Epithelial cell of esophagus (primary cell): ENCODE measurements at regions not wholly inside any gene's neighbourhood (a gene's known extent, or its start where the extent isn't known, plus 50 kb on each side); places are given as distances from the start of the nearest gene placed in this dataset.

Experiments
- DNase-seq: peaks from one replicate; pipeline ENCODE4 v3.0.0; 2010; ENCODE audit warnings: low read depth
- H3K4me3 ChIP-seq: 2 replicates; pipeline ENCODE4 v1.5.1; 2011; ENCODE audit warnings: mild to moderate bottlenecking, low read length, control low read depth
- CTCF ChIP-seq: IDR thresholded peaks from 2 replicates; pipeline ENCODE4 v1.5.1; 2011; ENCODE audit warnings: low read depth, mild to moderate bottlenecking, low read length, control low read depth, inconsistent platforms; ENCODE audit not compliant: insufficient read depth; ENCODE audit errors: missing control alignments

- no peak for DNase-seq
- no peak overlapping the region for H3K4me3 ChIP-seq
- no peak for TF ChIP-seq CTCF
These were observed 688.6 kb upstream of the ADGRL4 start for GRCh38 chr1:79695138-79695537.

DNA sequence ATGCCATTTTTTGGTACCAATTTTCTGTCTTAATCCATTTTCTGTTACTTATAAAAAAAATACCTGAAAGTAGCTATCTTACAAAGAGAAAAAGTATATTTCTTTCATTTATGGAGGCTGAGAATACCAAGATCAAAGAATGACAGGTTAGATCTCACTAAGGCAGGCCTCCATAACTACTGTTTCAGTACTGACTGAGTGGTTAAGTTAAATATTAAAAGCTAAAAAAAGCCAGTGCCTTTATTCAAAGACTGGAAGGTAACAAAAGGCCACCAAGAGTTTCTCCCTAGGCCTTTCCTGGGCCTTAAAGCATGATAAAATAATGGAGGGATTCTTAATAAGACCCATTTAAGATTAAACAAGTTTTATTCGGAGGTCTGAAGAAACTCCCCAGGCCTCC is 687.7 kb upstream of the ADGRL4 start:
- DNase-seq = no peak
- no peak overlapping the region for H3K4me3 ChIP-seq
- TF ChIP-seq CTCF = no peak

- no peak for DNase-seq
- TF ChIP-seq CTCF = no peak
- no peak overlapping the region for H3K4me3 ChIP-seq
These were observed 687.0 kb upstream of the ADGRL4 start for GRCh38 chr1:79693441-79694114.

GRCh38 chr1:79692519-79692918 is 686.0 kb upstream of the ADGRL4 start:
- no peak overlapping the region for H3K4me3 ChIP-seq
- no peak for DNase-seq
- TF ChIP-seq CTCF = no peak

DNA sequence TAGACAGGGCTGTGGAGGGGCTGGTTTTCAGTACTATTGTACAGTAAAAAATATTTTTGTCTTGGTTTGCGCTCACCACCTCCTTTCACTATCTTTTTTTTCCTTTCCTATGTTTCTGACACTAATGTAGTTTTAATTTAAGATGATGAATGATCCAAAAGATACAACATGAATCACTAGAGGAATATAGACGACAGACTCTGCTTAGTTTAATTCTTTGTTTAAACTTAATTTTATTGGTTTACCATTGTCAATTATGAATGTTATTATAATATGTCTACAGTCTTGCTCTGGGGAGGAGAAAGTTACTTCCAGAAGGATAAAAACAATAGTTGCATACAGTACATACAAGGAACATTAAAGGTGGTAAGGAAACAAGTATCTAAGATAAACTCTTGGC is 682.4 kb upstream of the ADGRL4 start:
- no peak overlapping the region for H3K4me3 ChIP-seq
- TF ChIP-seq CTCF = no peak
- no peak for DNase-seq

DNA sequence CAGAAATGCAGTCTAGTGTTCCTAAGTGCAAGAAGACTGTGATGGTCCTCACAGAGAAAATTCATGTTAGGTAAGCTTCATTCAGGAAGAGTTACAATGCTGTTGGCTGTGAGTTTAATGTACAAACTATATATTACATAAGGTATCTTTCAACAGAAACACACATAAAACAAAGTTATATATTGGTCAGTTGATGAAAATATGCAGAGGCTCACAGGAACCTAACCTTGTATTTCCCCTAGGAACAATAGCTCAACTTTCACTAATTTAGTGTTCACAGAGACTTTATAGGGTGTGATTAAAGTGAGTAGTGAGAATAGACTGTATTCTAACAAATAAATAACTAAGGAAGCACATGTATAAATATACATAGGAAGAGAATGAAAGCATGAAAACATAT is 676.9 kb upstream of the ADGRL4 start:
- no peak overlapping the region for H3K4me3 ChIP-seq
- no peak for TF ChIP-seq CTCF
- DNase-seq = no peak

GRCh38 chr1:79682478-79682877 is 675.9 kb upstream of the ADGRL4 start:
- DNase-seq = no peak
- TF ChIP-seq CTCF = no peak
- H3K4me3 ChIP-seq = no peak overlapping the region
